SH-SY5Y (cell line): ENCODE measurements at regions not wholly inside any gene's neighbourhood (a gene's known extent, or its start where the extent isn't known, plus 50 kb on each side); places are given as distances from the start of the nearest gene placed in this dataset.

ENCODE experiments used
- GATA2 ChIP-seq: IDR thresholded peaks from 2 replicates; pipeline ENCODE4 v1.6.1; 2011; ENCODE audit warnings: mild to moderate bottlenecking, low read depth, low read length
- GATA3 ChIP-seq: IDR thresholded peaks from 2 replicates; pipeline ENCODE4 v1.6.1; 2011; ENCODE audit warnings: low read depth, mild to moderate bottlenecking, low read length, moderate library complexity

DNA sequence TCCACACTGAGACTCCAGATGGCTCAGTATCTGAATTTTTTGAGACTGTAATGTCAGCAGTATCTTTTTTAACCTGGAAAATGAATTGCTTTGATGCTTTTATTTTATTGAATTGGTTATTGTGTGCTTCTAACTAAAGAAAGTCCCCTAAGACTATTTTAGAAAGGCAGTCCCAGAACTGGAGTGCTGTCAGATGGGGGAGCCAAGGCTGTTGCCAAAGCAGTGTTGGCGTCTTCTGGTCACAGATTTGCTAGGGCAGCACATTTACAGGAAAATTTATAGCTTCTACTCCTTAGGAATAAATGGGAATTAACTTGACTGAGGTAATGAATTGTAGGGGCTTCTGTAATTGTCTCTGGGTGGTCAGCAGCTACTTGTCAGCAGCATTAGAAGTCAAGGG is 157.1 kb upstream of the ARHGAP5 start:
- TF ChIP-seq GATA3: no peak
- no peak for TF ChIP-seq GATA2
